ENCODE measurements at regions not wholly inside any gene's neighbourhood (a gene's known extent, or its start where the extent isn't known, plus 50 kb on each side); places are given as distances from the start of the nearest gene placed in this dataset.
"Not testable (repeated sequence)": the region's sequence is repeated elsewhere in the genome, so short reads cannot be mapped to it uniquely, and the experiment has no call there.

DNA sequence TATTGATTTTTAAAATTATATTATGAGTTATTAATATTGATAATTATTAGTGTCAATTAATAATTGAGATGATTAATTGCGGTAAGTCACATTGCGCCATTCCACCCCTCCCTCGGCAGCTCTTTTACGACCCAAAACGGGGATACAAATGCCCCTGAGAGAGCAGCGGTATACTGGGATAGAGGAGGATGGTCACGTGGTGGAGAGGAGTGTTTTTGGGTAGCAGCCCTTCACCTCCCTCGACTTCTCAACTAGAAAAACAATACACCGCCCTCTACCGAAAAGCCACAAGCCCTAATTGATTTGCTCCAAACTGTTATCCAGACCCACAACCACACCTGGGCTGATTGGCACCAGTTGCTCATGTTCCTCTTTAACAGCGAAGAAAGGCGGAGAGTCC, 71.0 kb downstream of the DAPL1 start:
- H3K18ac ChIP-seq (ENCODE audit: extremely low read depth, low read length); H3K4me3 ChIP-seq (ENCODE audit: extremely low read depth in 1 of 4, insufficient read depth in 2 of 4, low read depth in 3 of 4, low read length in 4 of 4); FAIRE-seq; H3K27me3 ChIP-seq (replicated peaks in 1 of 4; ENCODE audit: control insufficient read depth in 3 of 4, extremely low read depth in 1 of 4, insufficient read depth in 3 of 4, low read length in 3 of 4); H3K56ac ChIP-seq (replicated peaks; ENCODE audit: insufficient read length, low read depth, low read length); H3K4me2 ChIP-seq (ENCODE audit: insufficient read depth in 1 of 2, low read depth in 2 of 2, low read length in 2 of 2); CTCF ChIA-PET (ENCODE audit: partially characterized antibody); H3K14ac ChIP-seq (ENCODE audit: insufficient read length); H2AFZ ChIP-seq (ENCODE audit: low read length); H2BK12ac ChIP-seq (ENCODE audit: low read depth, low read length); H2BK120ac ChIP-seq (replicated peaks; ENCODE audit: low read depth, low read length); DNase-seq (ENCODE audit: low read depth in 1 of 2, low spot score in 2 of 2); H2AK5ac ChIP-seq (ENCODE audit: low read depth, low read length); H4K5ac ChIP-seq (ENCODE audit: insufficient read length, low read depth, low read length); H4K20me1 ChIP-seq (replicated peaks in 1 of 2; ENCODE audit: control insufficient read depth in 1 of 2, insufficient read depth in 2 of 2, low read length in 2 of 2); H2BK15ac ChIP-seq (ENCODE audit: low read length); POLR2A ChIA-PET (ENCODE audit: partially characterized antibody); H3K23me2 ChIP-seq (ENCODE audit: low read depth, low read length); H3K79me1 ChIP-seq (ENCODE audit: low read depth, low read length); H3K4ac ChIP-seq (replicated peaks; ENCODE audit: insufficient read length, low read depth, low read length); H3K9me3 ChIP-seq (ENCODE audit: insufficient read depth in 2 of 2, low read depth in 1 of 2, low read length in 1 of 2); H3K9ac ChIP-seq (replicated peaks in 1 of 4; ENCODE audit: extremely low read depth in 1 of 4, low read depth in 3 of 4, low read length in 3 of 4); H3K4me1 ChIP-seq (replicated peaks in 1 of 4; ENCODE audit: control insufficient read depth in 3 of 4, insufficient read depth in 4 of 4, low read length in 3 of 4); H3K79me2 ChIP-seq (ENCODE audit: control insufficient read depth in 1 of 2, insufficient read depth in 2 of 2, low read length in 2 of 2); H4K91ac ChIP-seq (replicated peaks; ENCODE audit: insufficient read length, low read length); H2BK20ac ChIP-seq (ENCODE audit: low read length); H3K23ac ChIP-seq (ENCODE audit: insufficient read length); H2BK5ac ChIP-seq (ENCODE audit: low read depth, low read length); H3K27ac ChIP-seq (ENCODE audit: low read depth, low read length); H3K36me3 ChIP-seq (ENCODE audit: control insufficient read depth in 2 of 4, insufficient read depth in 4 of 4, low read length in 3 of 4); H4K8ac ChIP-seq (ENCODE audit: extremely low read depth, insufficient read depth, low read length): not testable (repeated sequence)
- WGBS, 2 experiments (ENCODE audit: extremely low coverage in 1 of 2, insufficient coverage in 1 of 2, insufficient read length in 1 of 2, insufficient replicate concordance in 2 of 2, low coverage in 1 of 2, low lambda C conversion rate in 2 of 2, missing lambda C conversion rate in 1 of 2) = 88% methylated on average over 12 of the region's 12 CpGs; no CpG with 5 or more reads in 1 of the 2 experiments

DNA sequence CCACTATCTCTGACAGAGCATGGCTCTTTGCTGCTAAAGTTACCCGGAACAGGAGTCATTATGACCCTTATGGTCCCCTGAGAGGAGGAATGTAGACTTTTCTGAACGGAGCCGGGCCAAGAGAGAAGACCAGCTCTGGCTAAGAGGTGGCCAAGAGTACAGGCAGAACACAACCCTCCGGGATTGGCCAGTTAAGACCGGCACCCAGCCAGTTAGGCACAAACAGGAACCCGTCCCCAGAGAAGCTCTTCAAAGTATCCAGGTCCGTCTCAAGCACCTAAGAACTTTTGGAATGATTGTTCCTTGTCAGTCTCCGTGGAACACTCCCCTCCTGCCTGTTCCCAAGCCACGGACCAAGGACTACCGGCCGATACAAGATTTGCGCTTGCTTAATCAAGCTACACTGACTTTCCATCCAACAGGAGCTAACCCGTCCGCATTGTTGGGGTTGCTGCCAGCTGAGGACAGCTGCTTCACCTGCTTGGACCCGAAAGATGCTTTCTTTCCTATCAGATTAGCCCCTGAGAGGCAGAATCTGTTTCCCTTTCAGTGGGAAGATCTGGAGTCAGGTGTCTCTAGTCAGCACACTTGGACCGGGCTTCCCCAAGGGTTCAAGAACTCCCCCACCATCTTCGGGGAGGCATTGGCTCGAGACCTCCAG, 72.5 kb downstream of the DAPL1 start:
- H3K4ac ChIP-seq (replicated peaks; ENCODE audit: insufficient read length, low read depth, low read length); H2BK120ac ChIP-seq (replicated peaks; ENCODE audit: low read depth, low read length); H3K79me2 ChIP-seq (ENCODE audit: control insufficient read depth in 1 of 2, insufficient read depth in 2 of 2, low read length in 2 of 2); H4K5ac ChIP-seq (ENCODE audit: insufficient read length, low read depth, low read length); H4K91ac ChIP-seq (replicated peaks; ENCODE audit: insufficient read length, low read length); FAIRE-seq; H3K18ac ChIP-seq (ENCODE audit: extremely low read depth, low read length); H2BK20ac ChIP-seq (ENCODE audit: low read length); H3K23ac ChIP-seq (ENCODE audit: insufficient read length); H3K14ac ChIP-seq (ENCODE audit: insufficient read length); H3K79me1 ChIP-seq (ENCODE audit: low read depth, low read length); H2BK5ac ChIP-seq (ENCODE audit: low read depth, low read length); H4K20me1 ChIP-seq (replicated peaks in 1 of 2; ENCODE audit: control insufficient read depth in 1 of 2, insufficient read depth in 2 of 2, low read length in 2 of 2); H3K9me3 ChIP-seq (ENCODE audit: insufficient read depth in 2 of 2, low read depth in 1 of 2, low read length in 1 of 2); H2BK15ac ChIP-seq (ENCODE audit: low read length); H2BK12ac ChIP-seq (ENCODE audit: low read depth, low read length); H3K56ac ChIP-seq (replicated peaks; ENCODE audit: insufficient read length, low read depth, low read length); DNase-seq (ENCODE audit: low read depth in 1 of 2, low spot score in 2 of 2); H3K4me2 ChIP-seq (ENCODE audit: insufficient read depth in 1 of 2, low read depth in 2 of 2, low read length in 2 of 2); H2AK5ac ChIP-seq (ENCODE audit: low read depth, low read length); H4K8ac ChIP-seq (ENCODE audit: extremely low read depth, insufficient read depth, low read length); POLR2A ChIA-PET (ENCODE audit: partially characterized antibody); H2AFZ ChIP-seq (ENCODE audit: low read length); H3K27me3 ChIP-seq (replicated peaks in 1 of 4; ENCODE audit: control insufficient read depth in 3 of 4, extremely low read depth in 1 of 4, insufficient read depth in 3 of 4, low read length in 3 of 4); H3K9ac ChIP-seq (replicated peaks in 1 of 4; ENCODE audit: extremely low read depth in 1 of 4, low read depth in 3 of 4, low read length in 3 of 4); H3K4me1 ChIP-seq (replicated peaks in 1 of 4; ENCODE audit: control insufficient read depth in 3 of 4, insufficient read depth in 4 of 4, low read length in 3 of 4); H3K23me2 ChIP-seq (ENCODE audit: low read depth, low read length); H3K4me3 ChIP-seq (ENCODE audit: extremely low read depth in 1 of 4, insufficient read depth in 2 of 4, low read depth in 3 of 4, low read length in 4 of 4); H3K27ac ChIP-seq (ENCODE audit: low read depth, low read length); H3K36me3 ChIP-seq (ENCODE audit: control insufficient read depth in 2 of 4, insufficient read depth in 4 of 4, low read length in 3 of 4): not testable (repeated sequence)
- WGBS, 2 experiments (ENCODE audit: extremely low coverage in 1 of 2, insufficient coverage in 1 of 2, insufficient read length in 1 of 2, insufficient replicate concordance in 2 of 2, low coverage in 1 of 2, low lambda C conversion rate in 2 of 2, missing lambda C conversion rate in 1 of 2) = 87% methylated on average over 18 of the region's 18 CpGs; no CpG with 5 or more reads in 1 of the 2 experiments
- CTCF ChIA-PET (ENCODE audit: partially characterized antibody) = interaction anchor here (0.8 to 1.2 kb wide), 3 partner anchors 97 to 833 kb away, joined by 3 to 4 read pairs (median 3); no protein-coding TSS in a partner anchor
